ENCODE measurements at regions not wholly inside any gene's neighbourhood (a gene's known extent, or its start where the extent isn't known, plus 50 kb on each side); places are given as distances from the start of the nearest gene placed in this dataset.

DNA sequence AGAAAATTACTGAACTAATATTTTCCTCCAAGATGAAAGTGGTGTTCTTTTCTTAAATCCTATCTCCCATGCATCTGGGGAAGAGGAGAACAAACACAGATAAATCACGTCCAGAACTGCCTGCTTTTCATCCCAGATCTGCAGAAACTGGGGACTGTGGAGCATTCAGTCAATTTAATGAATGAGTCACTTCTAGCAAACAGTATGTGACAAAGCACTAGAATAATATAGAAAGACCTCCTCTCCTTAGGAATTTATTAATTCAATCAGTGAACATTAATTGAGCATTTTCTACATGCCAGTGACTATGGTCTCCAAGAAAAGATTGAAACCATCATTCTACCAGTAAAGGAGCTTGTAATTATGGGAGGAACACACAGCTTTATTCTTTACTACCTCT, 693.4 kb upstream of the ID2 start:
- Mint-ChIP-seq H3K27me3 (ENCODE audit: insufficient read depth) (peaks cover 4% of the 10 kb centered on the region), H3K9me3 (peaks cover 10% of the 10 kb centered on the region), H3K36me3 (ENCODE audit: low read depth) (peaks cover 4% of the 10 kb centered on the region), H3K4me3 (no peak overlapping the region), H3K4me1 (ENCODE audit: low read depth) (peaks cover 25% of the 10 kb centered on the region), H3K27ac (no peak overlapping the region)
- DNase-seq (ENCODE audit: low spot score): no peak
- intact Hi-C loops (cut with micrococcal nuclease): loop anchor here (10.0 kb wide), 1 partner anchor 526 kb away; no protein-coding TSS in a partner anchor

GRCh38 chr2:7989823-7990222, 692.0 kb upstream of the ID2 start:
- Mint-ChIP-seq H3K4me1 (ENCODE audit: low read depth) (peaks cover 15% of the 10 kb centered on the region), H3K36me3 (ENCODE audit: low read depth) (peaks cover 4% of the 10 kb centered on the region), H3K4me3 (no peak overlapping the region), H3K27me3 (ENCODE audit: insufficient read depth) (peaks cover 4% of the 10 kb centered on the region), H3K9me3 (peaks cover 10% of the 10 kb centered on the region), H3K27ac (no peak overlapping the region)
- no peak for DNase-seq (ENCODE audit: low spot score)
- intact Hi-C loops (cut with micrococcal nuclease): loop anchor here (10.0 kb wide), 1 partner anchor 525 kb away; no protein-coding TSS in a partner anchor

- peaks cover 33% of the 10 kb centered on the region for H3K4me1 Mint-ChIP-seq (ENCODE audit: low read depth)
- peaks cover 2% of the 10 kb centered on the region for H3K36me3 Mint-ChIP-seq (ENCODE audit: low read depth)
- no peak overlapping the region for H3K27ac Mint-ChIP-seq
- peaks cover 5% of the 10 kb centered on the region for H3K9me3 Mint-ChIP-seq
- no peak for DNase-seq (ENCODE audit: low spot score)
- peaks cover 4% of the 10 kb centered on the region for H3K27me3 Mint-ChIP-seq (ENCODE audit: insufficient read depth)
- intact Hi-C loops (cut with micrococcal nuclease): no loop called here
- no peak overlapping the region for H3K4me3 Mint-ChIP-seq
Observed at GRCh38 chr2:7992612-7993602, 688.9 kb upstream of the ID2 start.

- Mint-ChIP-seq H3K9me3 (peaks cover 5% of the 10 kb centered on the region), H3K36me3 (ENCODE audit: low read depth) (peaks cover 2% of the 10 kb centered on the region), H3K4me3 (no peak overlapping the region), H3K4me1 (ENCODE audit: low read depth) (peaks cover 33% of the 10 kb centered on the region), H3K27me3 (ENCODE audit: insufficient read depth) (peaks cover 4% of the 10 kb centered on the region), H3K27ac (no peak overlapping the region)
- intact Hi-C loops (cut with micrococcal nuclease): no loop called here
- DNase-seq (ENCODE audit: low spot score): no peak
Observed at GRCh38 chr2:7994397-7994951, 687.4 kb upstream of the ID2 start.

- no peaks in the 10 kb centered on the region for H3K9me3 Mint-ChIP-seq
- H3K27me3 Mint-ChIP-seq (ENCODE audit: insufficient read depth): no peaks in the 10 kb centered on the region
- no peak for DNase-seq (ENCODE audit: low spot score)
- H3K4me3 Mint-ChIP-seq: no peak overlapping the region
- peaks cover 33% of the 10 kb centered on the region for H3K4me1 Mint-ChIP-seq (ENCODE audit: low read depth)
- H3K36me3 Mint-ChIP-seq (ENCODE audit: low read depth): no peaks in the 10 kb centered on the region
- intact Hi-C loops (cut with micrococcal nuclease): no loop called here
- no peak overlapping the region for H3K27ac Mint-ChIP-seq
Observed at GRCh38 chr2:7997279-7997678, 684.6 kb upstream of the ID2 start.

DNA sequence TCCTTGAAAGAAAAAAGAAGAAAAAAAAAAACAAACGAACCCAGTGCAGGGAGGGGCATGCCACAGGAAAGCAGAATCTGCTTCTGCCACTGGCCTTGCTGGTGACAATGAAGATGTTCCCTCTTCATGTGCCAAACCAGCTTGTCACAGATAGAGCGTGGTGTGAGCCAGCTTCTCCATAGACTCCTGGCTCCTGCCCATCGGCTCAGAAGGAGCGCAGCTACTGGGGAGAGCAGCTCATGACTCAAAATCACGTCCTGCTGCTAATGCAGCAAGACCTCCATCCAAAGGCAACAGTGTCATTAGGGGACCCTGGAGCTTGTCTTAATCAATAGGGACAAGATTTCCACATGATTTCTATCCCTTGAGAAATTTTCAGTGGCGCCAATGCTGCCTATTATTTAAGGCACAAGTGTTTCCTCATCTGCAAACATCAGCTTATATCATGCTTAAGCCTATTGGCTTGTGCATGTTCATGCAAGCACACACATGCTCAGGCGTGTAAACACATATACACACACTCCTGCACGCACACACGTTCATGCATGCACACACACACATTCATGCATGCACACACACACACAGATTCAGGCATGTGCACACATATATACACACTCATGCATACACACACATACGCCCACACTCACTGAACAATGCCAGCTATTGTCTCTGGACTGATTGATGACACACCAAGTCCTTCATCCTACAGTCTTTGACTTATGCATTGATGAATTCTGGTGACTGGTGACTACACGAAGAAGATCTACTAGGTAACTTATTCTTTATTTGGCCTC, 682.0 kb upstream of the ID2 start:
- DNase-seq (ENCODE audit: low spot score): no peak
- no peaks in the 10 kb centered on the region for H3K36me3 Mint-ChIP-seq (ENCODE audit: low read depth)
- peaks cover 37% of the 10 kb centered on the region for H3K4me1 Mint-ChIP-seq (ENCODE audit: low read depth)
- H3K4me3 Mint-ChIP-seq: no peak overlapping the region
- intact Hi-C loops (cut with micrococcal nuclease): loop anchor here (5.0 kb wide), 1 partner anchor 237 kb away; no protein-coding TSS in a partner anchor
- no peak overlapping the region for H3K27ac Mint-ChIP-seq
- H3K9me3 Mint-ChIP-seq: no peaks in the 10 kb centered on the region
- H3K27me3 Mint-ChIP-seq (ENCODE audit: insufficient read depth): no peaks in the 10 kb centered on the region

DNA sequence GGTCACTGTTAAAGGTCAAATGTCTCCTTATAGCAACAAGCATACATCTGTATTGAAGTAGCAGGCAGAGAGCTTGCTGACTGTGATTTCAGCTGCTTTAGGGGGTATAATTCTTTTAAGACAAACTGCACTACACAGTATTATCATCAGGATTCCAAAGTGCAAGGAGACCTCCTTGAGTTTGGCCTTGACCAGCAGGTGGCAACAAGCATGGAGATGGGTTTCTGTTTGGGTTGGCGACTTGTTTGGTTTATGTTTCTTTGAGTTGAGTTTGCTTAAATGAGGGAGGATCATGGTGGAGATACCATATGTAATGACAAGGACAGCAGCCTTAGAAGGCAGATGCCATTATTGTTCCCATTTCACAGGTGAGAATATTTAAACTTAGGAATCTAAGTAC, 681.0 kb upstream of the ID2 start:
- Mint-ChIP-seq H3K4me3 (no peak overlapping the region), H3K36me3 (ENCODE audit: low read depth) (no peaks in the 10 kb centered on the region), H3K9me3 (no peaks in the 10 kb centered on the region), H3K27me3 (ENCODE audit: insufficient read depth) (no peaks in the 10 kb centered on the region), H3K27ac (no peak overlapping the region), H3K4me1 (ENCODE audit: low read depth) (peaks cover 27% of the 10 kb centered on the region)
- no peak for DNase-seq (ENCODE audit: low spot score)
- intact Hi-C loops (cut with micrococcal nuclease): loop anchor here (5.0 kb wide), 1 partner anchor 236 kb away; no protein-coding TSS in a partner anchor

- no peak for DNase-seq (ENCODE audit: low spot score)
- Mint-ChIP-seq H3K27me3 (ENCODE audit: insufficient read depth) (peaks cover 2% of the 10 kb centered on the region), H3K36me3 (ENCODE audit: low read depth) (no peaks in the 10 kb centered on the region), H3K9me3 (no peaks in the 10 kb centered on the region), H3K27ac (no peak overlapping the region), H3K4me1 (ENCODE audit: low read depth) (peaks cover 10% of the 10 kb centered on the region), H3K4me3 (no peak overlapping the region)
- intact Hi-C loops (cut with micrococcal nuclease): loop anchor here (5.0 kb wide), 1 partner anchor 234 kb away; no protein-coding TSS in a partner anchor
Observed at GRCh38 chr2:8002765-8003393, 679.0 kb upstream of the ID2 start.

DNA sequence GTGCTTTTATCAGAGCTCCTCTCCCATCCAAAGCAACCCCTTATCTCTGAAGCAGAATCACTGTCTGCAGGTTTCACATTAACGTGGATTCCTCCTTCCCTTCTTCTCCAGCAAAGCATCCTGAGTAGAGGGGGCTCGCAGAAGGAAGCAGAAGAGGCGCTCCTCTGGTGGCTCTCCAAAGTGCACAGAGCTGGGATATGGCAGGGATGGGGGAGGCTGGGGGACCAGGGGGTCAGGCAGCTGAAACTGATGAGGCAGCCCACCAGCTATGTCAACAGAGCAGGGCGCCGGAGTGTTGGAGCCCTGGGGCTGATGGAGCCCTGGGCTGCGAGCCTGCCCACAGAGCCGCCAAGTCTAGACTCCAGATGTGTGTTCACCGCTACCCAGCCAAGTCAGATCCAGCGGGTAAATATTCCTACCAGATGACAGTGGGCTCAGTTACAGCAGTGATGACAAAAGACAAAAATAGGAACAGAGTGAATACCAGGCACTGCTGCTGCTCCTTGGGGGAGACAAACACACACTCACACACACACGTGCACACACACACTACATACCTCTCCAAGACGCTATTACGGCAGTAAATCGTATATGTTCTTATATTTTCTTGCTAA, 678.3 kb upstream of the ID2 start:
- Mint-ChIP-seq H3K27ac (no peak overlapping the region), H3K9me3 (no peaks in the 10 kb centered on the region), H3K36me3 (ENCODE audit: low read depth) (no peaks in the 10 kb centered on the region), H3K4me3 (no peak overlapping the region), H3K27me3 (ENCODE audit: insufficient read depth) (peaks cover 2% of the 10 kb centered on the region), H3K4me1 (ENCODE audit: low read depth) (peaks cover 10% of the 10 kb centered on the region)
- intact Hi-C loops (cut with micrococcal nuclease): loop anchor here (5.0 kb wide), 1 partner anchor 234 kb away; no protein-coding TSS in a partner anchor
- DNase-seq (ENCODE audit: low spot score): no peak

DNA sequence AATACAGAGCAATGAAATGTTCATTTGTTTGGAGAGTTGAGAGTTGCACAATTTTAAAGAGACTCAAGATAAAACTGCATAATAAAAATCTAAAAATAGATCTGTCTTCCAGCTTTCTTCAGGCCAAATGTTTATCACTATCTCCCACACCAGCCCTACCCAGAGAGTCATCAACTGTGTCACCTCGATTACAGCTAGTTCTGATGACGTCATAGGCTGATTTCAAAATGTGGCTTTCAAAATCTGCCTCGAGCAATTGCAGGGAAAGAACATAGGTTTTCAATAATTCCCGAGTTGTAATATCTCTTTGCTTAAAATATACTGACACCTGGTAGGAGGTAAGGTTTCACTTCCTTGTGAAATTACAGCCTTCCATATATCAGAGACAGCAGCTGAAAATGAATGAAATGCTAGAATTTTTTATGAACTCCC, 677.6 kb upstream of the ID2 start:
- H3K9me3 Mint-ChIP-seq: no peaks in the 10 kb centered on the region
- DNase-seq (ENCODE audit: low spot score): no peak
- no peaks in the 10 kb centered on the region for H3K36me3 Mint-ChIP-seq (ENCODE audit: low read depth)
- no peak overlapping the region for H3K4me3 Mint-ChIP-seq
- peaks cover 2% of the 10 kb centered on the region for H3K27me3 Mint-ChIP-seq (ENCODE audit: insufficient read depth)
- H3K27ac Mint-ChIP-seq: no peak overlapping the region
- intact Hi-C loops (cut with micrococcal nuclease): loop anchor here (5.0 kb wide), 1 partner anchor 233 kb away; no protein-coding TSS in a partner anchor
- peaks cover 10% of the 10 kb centered on the region for H3K4me1 Mint-ChIP-seq (ENCODE audit: low read depth)

DNA sequence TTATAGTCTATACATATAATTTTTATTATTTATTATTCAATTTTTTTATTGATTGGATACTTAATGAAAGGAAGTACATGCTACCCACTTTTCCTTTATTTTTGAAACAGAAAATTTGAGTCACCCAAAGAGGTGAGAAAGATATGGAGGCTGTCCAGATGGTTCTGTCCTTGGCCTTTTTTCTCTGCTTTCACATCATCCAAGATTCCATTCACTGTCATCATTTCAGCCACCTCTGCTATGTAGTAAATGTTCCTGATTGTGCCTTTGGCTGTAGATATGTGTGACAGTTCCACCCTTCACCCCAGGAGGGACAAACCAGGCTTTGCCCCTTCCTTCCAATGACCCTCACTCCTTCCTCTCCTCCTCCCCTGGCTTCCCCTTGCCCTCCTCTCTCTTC, 675.7 kb upstream of the ID2 start:
- H3K4me3 Mint-ChIP-seq: no peak overlapping the region
- H3K27me3 Mint-ChIP-seq (ENCODE audit: insufficient read depth): peaks cover 5% of the 10 kb centered on the region
- no peak for DNase-seq (ENCODE audit: low spot score)
- H3K36me3 Mint-ChIP-seq (ENCODE audit: low read depth): no peaks in the 10 kb centered on the region
- no peak overlapping the region for H3K27ac Mint-ChIP-seq
- H3K4me1 Mint-ChIP-seq (ENCODE audit: low read depth): peaks cover 10% of the 10 kb centered on the region
- no peaks in the 10 kb centered on the region for H3K9me3 Mint-ChIP-seq
- intact Hi-C loops (cut with micrococcal nuclease): no loop called here

- Mint-ChIP-seq H3K27ac (no peak overlapping the region), H3K4me1 (ENCODE audit: low read depth) (peaks cover 10% of the 10 kb centered on the region), H3K4me3 (no peak overlapping the region), H3K27me3 (ENCODE audit: insufficient read depth) (peaks cover 5% of the 10 kb centered on the region), H3K9me3 (no peaks in the 10 kb centered on the region), H3K36me3 (ENCODE audit: low read depth) (no peaks in the 10 kb centered on the region)
- DNase-seq (ENCODE audit: low spot score): no peak
- intact Hi-C loops (cut with micrococcal nuclease): no loop called here
Observed at GRCh38 chr2:8006626-8007025, 675.2 kb upstream of the ID2 start.

Data from activated T-helper 1 cell treated with anti-CD3 and anti-CD28 coated beads, Interleukin-12 subunit alpha, Interleukin-12 subunit beta, Interleukin-2, Interleukin-4 antibody, amounts not matched to agents 30 ng/mL and 10 ng/mL and 1 ng/mL, durations not matched to agents 14 hours and 24 hours and 36 hours (primary cell).